Non-pigmented ciliary epithelial cell (primary cell): ENCODE measurements at regions not wholly inside any gene's neighbourhood (a gene's known extent, or its start where the extent isn't known, plus 50 kb on each side); places are given as distances from the start of the nearest gene placed in this dataset.

Experiments
- DNase-seq: peaks from one replicate; pipeline ENCODE4 v3.0.0-alpha.2; 2010; ENCODE audit warnings: low read depth

- peak; percentile 19 for DNase-seq
Observed at GRCh38 chr16:47779201-47780016, 318.3 kb downstream of the PHKB start.

- no peak for DNase-seq
Observed at GRCh38 chr16:47778106-47778801, 317.1 kb downstream of the PHKB start.

GRCh38 chr16:47777220-47777619, 316.1 kb downstream of the PHKB start:
- peak; percentile 5 for DNase-seq

- peak; percentile 5 for DNase-seq
Observed at GRCh38 chr16:47774661-47775060, 313.5 kb downstream of the PHKB start.

GRCh38 chr16:47753659-47754058, 292.5 kb downstream of the PHKB start:
- DNase-seq, result no peak
